GM19025 (cell line): ENCODE measurements at regions not wholly inside any gene's neighbourhood (a gene's known extent, or its start where the extent isn't known, plus 50 kb on each side); places are given as distances from the start of the nearest gene placed in this dataset.

Experiments used
- ATAC-seq: cut with Tn5 transposase; IDR thresholded peaks from one replicate; pipeline ENCODE4 v1.9.1; 2021; ENCODE audit warnings: mild to moderate bottlenecking, low read depth, moderate library complexity; ENCODE audit not compliant: unreplicated experiment

- no peak for ATAC-seq
Observed at GRCh38 chr4:31968842-31969241, 1248.7 kb downstream of the PCDH7 start.

GRCh38 chr4:31974490-31975002, 1254.4 kb downstream of the PCDH7 start:
- no peak for ATAC-seq

GRCh38 chr4:31979988-31980387, 1259.8 kb downstream of the PCDH7 start:
- no peak for ATAC-seq

GRCh38 chr4:31983246-31983645, 1263.1 kb downstream of the PCDH7 start:
- no peak for ATAC-seq

GRCh38 chr4:31983677-31984076, 1263.5 kb downstream of the PCDH7 start:
- ATAC-seq = no peak

GRCh38 chr4:31984872-31985271, 1264.7 kb downstream of the PCDH7 start:
- no peak for ATAC-seq

GRCh38 chr4:31995943-31996901, 1276.1 kb downstream of the PCDH7 start:
- ATAC-seq = no peak

GRCh38 chr4:31998807-31999206, 1278.6 kb downstream of the PCDH7 start:
- ATAC-seq = no peak

GRCh38 chr4:31999848-32000247, 1279.7 kb downstream of the PCDH7 start:
- ATAC-seq = no peak

- ATAC-seq = no peak
Observed at GRCh38 chr4:32000846-32001488, 1280.8 kb downstream of the PCDH7 start.

- ATAC-seq = no peak
Observed at GRCh38 chr4:32002037-32002747, 1282.0 kb downstream of the PCDH7 start.

GRCh38 chr4:32003548-32003947, 1283.4 kb downstream of the PCDH7 start:
- no peak for ATAC-seq

GRCh38 chr4:32010221-32010620, 1290.1 kb downstream of the PCDH7 start:
- ATAC-seq = no peak

GRCh38 chr4:32022071-32022470, 1301.9 kb downstream of the PCDH7 start:
- ATAC-seq = no peak

- ATAC-seq = no peak
Observed at GRCh38 chr4:32025851-32026459, 1305.8 kb downstream of the PCDH7 start.

- ATAC-seq = no peak
Observed at GRCh38 chr4:32030406-32030805, 1310.2 kb downstream of the PCDH7 start.

- no peak for ATAC-seq
Observed at GRCh38 chr4:32031026-32031425, 1310.9 kb downstream of the PCDH7 start.

- ATAC-seq = no peak
Observed at GRCh38 chr4:32032136-32032672, 1312.0 kb downstream of the PCDH7 start.

GRCh38 chr4:32037399-32037798, 1317.2 kb downstream of the PCDH7 start:
- ATAC-seq = no peak
